MM.1S (cell line): ENCODE measurements at regions not wholly inside any gene's neighbourhood (a gene's known extent, or its start where the extent isn't known, plus 50 kb on each side); places are given as distances from the start of the nearest gene placed in this dataset.

ENCODE experiments used
- EZH2 ChIP-seq: fragments of 300-600 bp; sonication (generic); optimal IDR thresholded peaks from 2 replicates; pipeline ENCODE3; 2017; ENCODE audit warnings: low read depth, mild to moderate bottlenecking, antibody characterized with exemption, low read length, mixed read lengths
- EZH2phosphoT487 ChIP-seq: fragments of 300-600 bp; sonication (generic); IDR thresholded peaks from 2 replicates; pipeline ENCODE4 v1.6.1; 2018; ENCODE audit warnings: antibody characterized with exemption, low read length
- TF ChIP-seq, protein P1 (sequence below): fragments of 300-600 bp; sonication (generic); IDR thresholded peaks from 2 replicates; pipeline ENCODE4 v1.5.1; 2016; ENCODE audit warnings: antibody characterized with exemption, low read length, mixed read lengths

DNA sequence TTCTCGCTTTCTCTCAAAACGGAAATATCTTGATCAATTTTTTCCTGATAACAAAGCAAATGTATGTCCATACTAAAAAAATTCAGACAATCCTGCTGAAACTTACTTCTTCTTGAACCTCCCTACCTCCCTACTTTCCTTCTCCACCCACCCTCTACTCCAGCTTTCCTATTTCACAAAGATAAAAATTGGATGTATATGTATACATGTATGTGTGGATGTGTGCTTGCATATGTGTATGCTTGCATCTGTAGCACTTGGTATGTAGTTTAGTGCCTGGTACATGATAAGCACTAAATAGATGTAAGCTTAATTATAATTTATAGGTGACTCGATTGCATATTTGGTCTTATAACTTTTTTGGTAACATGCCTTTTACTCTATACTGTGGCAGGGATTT lies 167.5 kb upstream of the ITGA4 start:
- TF ChIP-seq, protein P1, sequence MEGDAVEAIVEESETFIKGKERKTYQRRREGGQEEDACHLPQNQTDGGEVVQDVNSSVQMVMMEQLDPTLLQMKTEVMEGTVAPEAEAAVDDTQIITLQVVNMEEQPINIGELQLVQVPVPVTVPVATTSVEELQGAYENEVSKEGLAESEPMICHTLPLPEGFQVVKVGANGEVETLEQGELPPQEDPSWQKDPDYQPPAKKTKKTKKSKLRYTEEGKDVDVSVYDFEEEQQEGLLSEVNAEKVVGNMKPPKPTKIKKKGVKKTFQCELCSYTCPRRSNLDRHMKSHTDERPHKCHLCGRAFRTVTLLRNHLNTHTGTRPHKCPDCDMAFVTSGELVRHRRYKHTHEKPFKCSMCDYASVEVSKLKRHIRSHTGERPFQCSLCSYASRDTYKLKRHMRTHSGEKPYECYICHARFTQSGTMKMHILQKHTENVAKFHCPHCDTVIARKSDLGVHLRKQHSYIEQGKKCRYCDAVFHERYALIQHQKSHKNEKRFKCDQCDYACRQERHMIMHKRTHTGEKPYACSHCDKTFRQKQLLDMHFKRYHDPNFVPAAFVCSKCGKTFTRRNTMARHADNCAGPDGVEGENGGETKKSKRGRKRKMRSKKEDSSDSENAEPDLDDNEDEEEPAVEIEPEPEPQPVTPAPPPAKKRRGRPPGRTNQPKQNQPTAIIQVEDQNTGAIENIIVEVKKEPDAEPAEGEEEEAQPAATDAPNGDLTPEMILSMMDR: no peak
- TF ChIP-seq EZH2 (no peak), EZH2phosphoT487 (no peak)
